ENCODE measurements at regions not wholly inside any gene's neighbourhood (a gene's known extent, or its start where the extent isn't known, plus 50 kb on each side); places are given as distances from the start of the nearest gene placed in this dataset.

DNA sequence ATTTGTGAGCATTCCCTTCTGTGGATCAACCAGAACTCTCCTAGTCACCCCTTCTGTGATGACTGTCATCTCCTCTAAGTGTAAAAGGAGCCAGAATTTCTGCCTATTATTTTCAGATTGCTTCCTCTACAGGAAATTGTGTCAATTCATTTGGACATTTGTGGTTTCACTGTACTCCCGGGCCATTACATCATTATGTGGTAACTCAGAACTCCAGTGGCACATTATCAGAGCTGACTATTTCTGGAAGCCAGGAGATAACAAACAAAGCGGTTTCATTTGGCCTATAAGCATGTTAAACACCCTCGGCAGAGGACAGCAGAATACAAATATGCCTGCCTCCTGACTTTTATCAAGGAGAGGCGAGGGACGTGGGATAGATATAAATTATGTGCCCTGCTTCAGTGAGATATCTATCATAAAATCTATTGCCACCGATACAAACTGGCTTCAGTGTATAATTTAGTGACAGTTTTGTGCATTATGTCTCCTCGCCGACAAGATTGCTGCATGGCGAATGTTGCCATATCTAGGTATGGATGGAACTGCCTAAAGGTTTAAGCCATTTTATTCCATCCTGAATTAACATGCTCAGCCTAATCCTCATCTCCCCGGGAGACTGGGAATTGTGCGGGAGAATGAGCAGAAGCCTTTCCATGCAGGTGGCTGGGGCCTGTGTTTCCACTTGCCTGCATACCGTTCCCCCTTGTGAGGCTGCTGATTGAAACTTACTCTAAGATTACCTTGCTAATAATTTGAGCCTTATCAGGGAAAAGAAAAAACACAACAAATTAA is 193.4 kb upstream of the SEMA6D start (continued):
- no peak for TF ChIP-seq SIN3A (conservative IDR thresholded peaks at IDR 0.05 in 1 of 2, IDR thresholded peaks at IDR 0.05 in 1 of 2; ENCODE audit: low read depth in 1 of 2, low read length in 2 of 2)
- no peak for TF ChIP-seq SP2 (IDR thresholded peaks at IDR 0.05; ENCODE audit: low read length)
- no peak for TF ChIP-seq RBBP5 (IDR thresholded peaks at IDR 0.05; ENCODE audit: borderline replicate concordance, low read depth, low read length)
- no peak for TF ChIP-seq SIRT6 (IDR thresholded peaks at IDR 0.05; ENCODE audit: low read length)

All from H1 (cell line).